ENCODE measurements at regions not wholly inside any gene's neighbourhood (a gene's known extent, or its start where the extent isn't known, plus 50 kb on each side); places are given as distances from the start of the nearest gene placed in this dataset.

DNA sequence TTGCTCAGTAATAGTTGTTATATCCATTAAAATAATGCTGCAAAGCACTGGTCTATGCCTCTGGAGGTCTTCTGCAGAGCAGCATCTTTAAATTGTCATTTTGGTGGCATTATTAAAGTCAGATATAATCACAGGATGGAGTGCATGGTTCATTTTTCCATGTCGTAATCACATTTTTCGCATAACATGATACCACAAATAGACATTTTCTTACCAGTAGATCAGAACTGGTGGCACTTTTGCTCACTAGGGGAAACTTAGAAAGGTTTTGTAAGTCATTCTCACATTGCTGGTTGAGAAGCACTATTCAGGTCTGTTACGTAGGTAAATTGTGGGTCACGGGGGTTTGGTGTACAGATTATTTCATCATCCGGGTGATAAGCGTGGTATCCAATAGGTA, 484.5 kb upstream of the PRKX start:
- TF ChIP-seq MAZ (IDR thresholded peaks at IDR 0.05; ENCODE audit: borderline replicate concordance, low read depth, low read length) = no peak
- TF ChIP-seq MXI1 (IDR thresholded peaks at IDR 0.05; ENCODE audit: borderline replicate concordance, low read depth, low read length) = no peak
- no peak for TF ChIP-seq RCOR1 (IDR thresholded peaks at IDR 0.05; ENCODE audit: insufficient replicate concordance, low read length)
- TF ChIP-seq POLR2A (IDR thresholded peaks at IDR 0.05; ENCODE audit: low read depth, low read length) = no peak
- TF ChIP-seq CHD1 (IDR thresholded peaks at IDR 0.05; ENCODE audit: low read depth, low read length) = no peak
- no peak for TF ChIP-seq RAD21 (IDR thresholded peaks at IDR 0.05; ENCODE audit: low read length)
- TF ChIP-seq, protein P1, sequence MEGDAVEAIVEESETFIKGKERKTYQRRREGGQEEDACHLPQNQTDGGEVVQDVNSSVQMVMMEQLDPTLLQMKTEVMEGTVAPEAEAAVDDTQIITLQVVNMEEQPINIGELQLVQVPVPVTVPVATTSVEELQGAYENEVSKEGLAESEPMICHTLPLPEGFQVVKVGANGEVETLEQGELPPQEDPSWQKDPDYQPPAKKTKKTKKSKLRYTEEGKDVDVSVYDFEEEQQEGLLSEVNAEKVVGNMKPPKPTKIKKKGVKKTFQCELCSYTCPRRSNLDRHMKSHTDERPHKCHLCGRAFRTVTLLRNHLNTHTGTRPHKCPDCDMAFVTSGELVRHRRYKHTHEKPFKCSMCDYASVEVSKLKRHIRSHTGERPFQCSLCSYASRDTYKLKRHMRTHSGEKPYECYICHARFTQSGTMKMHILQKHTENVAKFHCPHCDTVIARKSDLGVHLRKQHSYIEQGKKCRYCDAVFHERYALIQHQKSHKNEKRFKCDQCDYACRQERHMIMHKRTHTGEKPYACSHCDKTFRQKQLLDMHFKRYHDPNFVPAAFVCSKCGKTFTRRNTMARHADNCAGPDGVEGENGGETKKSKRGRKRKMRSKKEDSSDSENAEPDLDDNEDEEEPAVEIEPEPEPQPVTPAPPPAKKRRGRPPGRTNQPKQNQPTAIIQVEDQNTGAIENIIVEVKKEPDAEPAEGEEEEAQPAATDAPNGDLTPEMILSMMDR (conservative IDR thresholded peaks at IDR 0.05; ENCODE audit: low read depth, low read length) = no peak
- TF ChIP-seq MAFK (IDR thresholded peaks at IDR 0.05; ENCODE audit: low read depth, low read length) = no peak
- TF ChIP-seq, protein P2, sequence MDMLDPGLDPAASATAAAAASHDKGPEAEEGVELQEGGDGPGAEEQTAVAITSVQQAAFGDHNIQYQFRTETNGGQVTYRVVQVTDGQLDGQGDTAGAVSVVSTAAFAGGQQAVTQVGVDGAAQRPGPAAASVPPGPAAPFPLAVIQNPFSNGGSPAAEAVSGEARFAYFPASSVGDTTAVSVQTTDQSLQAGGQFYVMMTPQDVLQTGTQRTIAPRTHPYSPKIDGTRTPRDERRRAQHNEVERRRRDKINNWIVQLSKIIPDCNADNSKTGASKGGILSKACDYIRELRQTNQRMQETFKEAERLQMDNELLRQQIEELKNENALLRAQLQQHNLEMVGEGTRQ (IDR thresholded peaks at IDR 0.05; ENCODE audit: low read depth, low read length) = no peak
- TF ChIP-seq RFX5 (IDR thresholded peaks at IDR 0.05; ENCODE audit: low read depth, low read length) = no peak
- no peak for TF ChIP-seq SMC3 (IDR thresholded peaks at IDR 0.05; ENCODE audit: low read depth, low read length)
- no peak for TF ChIP-seq FOS (IDR thresholded peaks at IDR 0.05; ENCODE audit: low read depth, low read length)
- TF ChIP-seq BHLHE40 (IDR thresholded peaks at IDR 0.05; ENCODE audit: low read depth, low read length) = no peak
- no peak for TF ChIP-seq NFE2L2 (IDR thresholded peaks at IDR 0.05; ENCODE audit: low read depth, low read length)
- TF ChIP-seq CEBPB (IDR thresholded peaks at IDR 0.05; ENCODE audit: low read depth, low read length) = no peak
- TF ChIP-seq, protein P3, sequence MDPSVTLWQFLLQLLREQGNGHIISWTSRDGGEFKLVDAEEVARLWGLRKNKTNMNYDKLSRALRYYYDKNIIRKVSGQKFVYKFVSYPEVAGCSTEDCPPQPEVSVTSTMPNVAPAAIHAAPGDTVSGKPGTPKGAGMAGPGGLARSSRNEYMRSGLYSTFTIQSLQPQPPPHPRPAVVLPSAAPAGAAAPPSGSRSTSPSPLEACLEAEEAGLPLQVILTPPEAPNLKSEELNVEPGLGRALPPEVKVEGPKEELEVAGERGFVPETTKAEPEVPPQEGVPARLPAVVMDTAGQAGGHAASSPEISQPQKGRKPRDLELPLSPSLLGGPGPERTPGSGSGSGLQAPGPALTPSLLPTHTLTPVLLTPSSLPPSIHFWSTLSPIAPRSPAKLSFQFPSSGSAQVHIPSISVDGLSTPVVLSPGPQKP (IDR thresholded peaks at IDR 0.05; ENCODE audit: borderline replicate concordance, low read depth, low read length) = no peak
- in situ Hi-C loops (cut with MboI; ENCODE audit: low sequenced_read_pairs) = no loop called here

More for the DNA sequence above, 484.5 kb upstream of the PRKX start:
- no peak overlapping the region for H3K4ac ChIP-seq (ENCODE audit: low read depth, low read length)
- H2AK5ac ChIP-seq (ENCODE audit: low read depth, low read length) = no peak overlapping the region
- no peaks in the 10 kb centered on the region for H3K27me3 ChIP-seq (ENCODE audit: control insufficient read depth, insufficient read depth, low read length)
- no peak overlapping the region for H2BK5ac ChIP-seq (ENCODE audit: low read depth, low read length, poor library complexity, severe bottlenecking)
- H2AFZ ChIP-seq (replicated peaks; ENCODE audit: low read length, poor library complexity) = no peak overlapping the region
- H2BK20ac ChIP-seq (ENCODE audit: low read depth, low read length) = no peak overlapping the region
- no peak overlapping the region for H3K9ac ChIP-seq (ENCODE audit: low read depth, low read length)
- intact Hi-C loops (cut with micrococcal nuclease) = loop anchor here (2.0 kb wide), 1 partner anchor 75 kb away; no protein-coding TSS in a partner anchor
- no peak overlapping the region for H3K56ac ChIP-seq (ENCODE audit: extremely low read depth, insufficient read depth, low read length)
- dilution Hi-C loops (cut with HindIII; ENCODE audit: low sequenced_read_pairs, unreplicated experiment) = no loop called here
- ChIA-PET CTCF (no interaction called here), POLR2A (ENCODE audit: unreplicated experiment) (no interaction called here)
- no peak overlapping the region for H3K14ac ChIP-seq (replicated peaks; ENCODE audit: low read depth, low read length)
- no TSS peak for BruUV-seq (replicated peaks)
- H4K91ac ChIP-seq (ENCODE audit: insufficient read depth, low read depth, low read length) = no peak overlapping the region
- H3K4me1 ChIP-seq (ENCODE audit: control insufficient read depth, insufficient read depth, low read length) = no peaks in the 10 kb centered on the region
- ATAC-seq (ENCODE audit: low read depth) (no peak), DNase-seq (no peak)
- no CpG with 5 or more reads among the region's 6 CpGs for WGBS, 2 experiments (ENCODE audit: extremely low coverage in 2 of 2, insufficient read length in 1 of 2)
- H4K8ac ChIP-seq (ENCODE audit: low read depth in 2 of 2, low read length in 2 of 2) = no peak overlapping the region
- H3K79me1 ChIP-seq (ENCODE audit: low read depth in 1 of 2, low read length in 2 of 2) = no peaks in the 10 kb centered on the region
- H3K9me3 ChIP-seq (ENCODE audit: control insufficient read depth, insufficient read depth, low read length) = peaks cover 9% of the 10 kb centered on the region
- H3K27ac ChIP-seq (ENCODE audit: insufficient read depth, low read length) = no peak overlapping the region
- no peak overlapping the region for H4K5ac ChIP-seq (ENCODE audit: low read depth, low read length)
- H2BK120ac ChIP-seq (ENCODE audit: low read depth, low read length) = no peak overlapping the region
- no peaks in the 10 kb centered on the region for H3K9me1 ChIP-seq (ENCODE audit: insufficient read depth, low read length)
- no peak overlapping the region for H3K23ac ChIP-seq (ENCODE audit: low read depth, low read length)
- H3K4me2 ChIP-seq (ENCODE audit: low read depth, low read length) = no peak overlapping the region
- no peak overlapping the region for H2BK15ac ChIP-seq (ENCODE audit: low read depth, low read length)
- no peak overlapping the region for H3K18ac ChIP-seq (ENCODE audit: low read depth, low read length)
- H4K20me1 ChIP-seq (ENCODE audit: insufficient read depth, low read length) = no peaks in the 10 kb centered on the region
- no peak overlapping the region for H2AK9ac ChIP-seq (replicated peaks; ENCODE audit: low read depth, low read length, poor library complexity)
- H3K4me3 ChIP-seq (ENCODE audit: insufficient read depth, low read depth, low read length) = no peak overlapping the region
- no peaks in the 10 kb centered on the region for H3K36me3 ChIP-seq (ENCODE audit: control insufficient read depth, insufficient read depth, low read length)

Measured in IMR-90 (cell line).